ENCODE measurements at regions not wholly inside any gene's neighbourhood (a gene's known extent, or its start where the extent isn't known, plus 50 kb on each side); places are given as distances from the start of the nearest gene placed in this dataset.

DNA sequence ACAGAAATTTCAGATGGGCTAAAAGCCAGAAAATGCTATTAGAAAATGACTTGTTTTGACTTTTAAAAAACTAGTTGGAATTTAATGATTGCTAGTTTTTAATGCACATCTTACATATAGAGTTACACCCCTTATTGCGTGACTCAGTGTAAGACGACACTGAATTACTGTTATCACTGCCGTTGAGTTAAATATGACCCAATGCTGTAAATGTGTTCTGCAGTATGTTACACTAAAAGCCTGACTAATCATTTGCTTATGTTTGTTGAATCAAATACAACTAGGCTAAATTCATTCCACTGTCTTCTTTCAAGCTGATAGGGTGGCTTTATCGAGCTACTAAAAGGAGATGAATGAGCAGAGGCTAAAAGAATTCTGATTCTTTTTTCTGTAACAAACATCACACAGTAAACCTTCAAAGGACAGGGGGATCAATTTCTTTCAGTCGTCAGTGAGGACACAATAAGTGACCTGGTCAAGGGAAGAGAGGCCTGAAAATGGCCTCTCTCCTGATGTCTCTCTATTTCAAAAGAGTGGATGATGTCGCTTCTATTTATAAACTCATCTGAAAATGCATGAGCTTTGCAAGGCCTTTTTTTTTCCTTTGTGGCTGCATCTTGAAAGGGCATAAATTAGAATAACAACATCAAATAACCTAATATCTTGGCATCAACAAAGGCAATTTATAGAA, 142.2 kb upstream of the KCNIP4 start:
- Histone ChIP-seq H3K4me3 (no peak overlapping the region), H3K27ac (peak overlapping the region; percentile 66 to 73), H3K4me1 (replicated peaks in 1 of 2) (peaks cover 19 to 23% of the 10 kb centered on the region in 2 donors)
- peak; percentile 81 to 96 (median 94) for ATAC-seq (replicated peaks in 6 of 8)
- 0 to 21% (median 6%) methylated on average over 1 to 6 of the region's 6 CpGs for WGBS, 10 experiments
- in situ Hi-C loops (cut with MboI; ENCODE audit: low pct_unique_long_range_greater_than_20kb in 2 of 9, low sequenced_read_pairs in 9 of 9, unreplicated experiment in 9 of 9): no loop called here

DNA sequence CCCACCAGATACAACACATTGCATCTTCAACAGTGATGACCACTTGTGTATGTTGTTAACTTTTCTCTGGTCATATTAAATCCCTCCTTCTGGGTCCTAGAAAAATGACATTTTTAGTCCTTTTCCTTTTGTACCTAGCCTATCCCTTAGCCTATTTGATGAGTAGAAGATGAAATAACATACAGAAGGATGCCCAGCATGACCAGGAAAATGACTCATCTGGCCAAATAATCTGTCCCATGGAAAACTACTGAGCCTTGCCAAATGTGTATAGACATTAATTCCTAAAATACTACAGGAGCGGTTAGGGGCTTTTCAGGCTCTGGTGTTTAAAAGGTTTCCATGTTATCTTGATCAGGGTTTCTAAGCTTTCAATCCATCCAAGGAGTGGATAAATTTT, 129.0 kb upstream of the KCNIP4 start:
- 40 to 100% (median 92%) methylated on average over 1 of the region's 1 CpG; no CpG with 5 or more reads in 2 of the 10 experiments for WGBS, 10 experiments
- Histone ChIP-seq H3K4me1 (replicated peaks in 1 of 2) (no peaks in the 10 kb centered on the region), H3K27ac (no peak overlapping the region), H3K4me3 (no peak overlapping the region)
- no peak for ATAC-seq (replicated peaks in 6 of 8)
- in situ Hi-C loops (cut with MboI; ENCODE audit: low pct_unique_long_range_greater_than_20kb in 2 of 9, low sequenced_read_pairs in 9 of 9, unreplicated experiment in 9 of 9): no loop called here

DNA sequence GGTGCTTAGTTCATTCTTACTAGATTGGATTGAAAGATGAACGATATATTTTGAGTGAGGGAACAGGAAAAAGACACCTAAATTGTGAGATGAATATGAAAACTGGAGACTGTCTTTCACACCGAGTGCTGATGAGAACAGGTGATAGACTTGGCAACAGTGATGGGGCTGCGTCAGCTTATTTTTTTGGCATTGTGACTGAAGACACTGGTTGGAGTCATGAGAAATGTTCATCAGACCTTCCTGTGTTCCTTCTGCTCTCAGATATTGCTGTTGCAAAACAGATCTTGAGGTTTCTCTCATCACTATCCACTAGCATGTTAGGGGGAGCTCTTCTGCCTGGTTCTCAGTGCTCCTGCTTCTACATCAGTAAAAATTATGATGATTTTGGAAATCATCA, 124.2 kb upstream of the KCNIP4 start:
- ATAC-seq (replicated peaks in 6 of 8): no peak
- H3K27ac ChIP-seq: no peak overlapping the region
- WGBS, 10 experiments: 19 to 100% (median 90%) methylated on average over 1 to 3 of the region's 3 CpGs; no CpG with 5 or more reads in 1 of the 10 experiments
- no peak overlapping the region for H3K4me3 ChIP-seq
- in situ Hi-C loops (cut with MboI; ENCODE audit: low pct_unique_long_range_greater_than_20kb in 2 of 9, low sequenced_read_pairs in 9 of 9, unreplicated experiment in 9 of 9): no loop called here
- no peaks in the 10 kb centered on the region for H3K4me1 ChIP-seq (replicated peaks in 1 of 2)

DNA sequence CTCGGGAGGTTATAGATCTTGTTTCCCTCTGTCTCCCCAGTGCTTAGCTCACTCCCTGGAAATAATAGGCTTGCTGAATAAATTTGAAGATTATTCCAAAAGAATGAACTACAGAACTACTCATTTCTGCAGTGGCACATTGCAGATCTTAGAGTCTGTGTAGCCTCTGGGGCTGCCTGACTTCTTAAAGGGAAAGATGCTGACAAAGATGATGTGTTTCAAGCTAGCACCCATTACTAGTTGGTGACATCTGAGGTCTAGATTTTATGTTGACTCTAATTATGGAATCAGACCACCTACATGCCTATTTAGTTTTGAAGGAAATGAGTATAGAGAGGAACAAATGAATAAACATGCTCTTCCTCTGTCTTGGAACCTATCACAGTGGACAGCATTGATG, 123.7 kb upstream of the KCNIP4 start:
- in situ Hi-C loops (cut with MboI; ENCODE audit: low pct_unique_long_range_greater_than_20kb in 2 of 9, low sequenced_read_pairs in 9 of 9, unreplicated experiment in 9 of 9): no loop called here
- no peak for ATAC-seq (replicated peaks in 6 of 8)
- Histone ChIP-seq H3K4me1 (replicated peaks in 1 of 2) (no peaks in the 10 kb centered on the region), H3K27ac (no peak overlapping the region), H3K4me3 (no peak overlapping the region)
- WGBS, 10 experiments: 0 to 75% methylated on average over 1 of the region's 1 CpG; no CpG with 5 or more reads in 8 of the 10 experiments

DNA sequence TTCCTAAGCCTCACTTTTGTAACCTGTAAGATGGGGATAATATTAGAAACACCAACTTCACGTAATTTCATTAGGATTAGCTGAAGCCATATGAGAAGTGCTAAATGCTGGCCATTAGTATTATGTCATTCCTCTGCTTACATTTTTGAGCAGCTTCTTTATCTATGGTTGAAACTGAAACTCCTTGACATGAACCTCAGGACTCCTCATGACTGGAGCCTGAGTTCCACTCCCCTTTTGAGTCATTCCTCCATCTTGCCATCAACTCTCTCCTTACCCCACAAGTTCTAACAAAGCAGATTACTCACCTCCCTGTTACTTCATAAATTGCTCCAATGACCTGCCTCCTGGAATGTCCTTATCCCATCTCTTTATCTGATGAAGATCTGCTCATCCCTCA, 123.2 kb upstream of the KCNIP4 start:
- no peak overlapping the region for H3K4me3 ChIP-seq
- ATAC-seq (replicated peaks in 6 of 8): no peak
- no peaks in the 10 kb centered on the region for H3K4me1 ChIP-seq (replicated peaks in 1 of 2)
- no peak overlapping the region for H3K27ac ChIP-seq
- 29 to 100% (median 86%) methylated on average over 1 of the region's 1 CpG; no CpG with 5 or more reads in 3 of the 10 experiments for WGBS, 10 experiments
- in situ Hi-C loops (cut with MboI; ENCODE audit: low pct_unique_long_range_greater_than_20kb in 2 of 9, low sequenced_read_pairs in 9 of 9, unreplicated experiment in 9 of 9): no loop called here

DNA sequence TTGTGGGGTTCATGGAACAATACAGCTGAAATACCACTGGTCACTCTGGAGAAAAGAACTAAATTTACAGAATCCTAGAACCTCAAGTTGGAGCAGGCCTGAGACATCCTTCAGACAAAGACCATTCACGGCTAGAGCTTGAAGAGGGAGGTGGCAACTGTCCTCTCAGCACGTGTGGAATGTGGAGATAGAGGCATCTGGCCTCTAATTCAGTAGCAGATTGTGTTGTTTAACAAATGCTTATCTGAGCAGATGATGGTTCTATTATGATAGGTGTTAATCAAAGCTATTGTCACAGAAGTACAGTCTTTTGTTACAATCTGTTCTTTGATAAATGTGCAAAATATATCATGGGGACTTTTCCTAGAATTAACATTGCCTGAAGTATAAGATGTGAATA, 121.7 kb upstream of the KCNIP4 start:
- H3K4me1 ChIP-seq (replicated peaks in 1 of 2): no peaks in the 10 kb centered on the region
- no peak for ATAC-seq (replicated peaks in 6 of 8)
- in situ Hi-C loops (cut with MboI; ENCODE audit: low pct_unique_long_range_greater_than_20kb in 2 of 9, low sequenced_read_pairs in 9 of 9, unreplicated experiment in 9 of 9): no loop called here
- WGBS, 10 experiments: 7 to 100% (median 64%) methylated on average over 1 to 2 of the region's 2 CpGs; no CpG with 5 or more reads in 4 of the 10 experiments
- H3K27ac ChIP-seq: no peak overlapping the region
- H3K4me3 ChIP-seq: no peak overlapping the region

DNA sequence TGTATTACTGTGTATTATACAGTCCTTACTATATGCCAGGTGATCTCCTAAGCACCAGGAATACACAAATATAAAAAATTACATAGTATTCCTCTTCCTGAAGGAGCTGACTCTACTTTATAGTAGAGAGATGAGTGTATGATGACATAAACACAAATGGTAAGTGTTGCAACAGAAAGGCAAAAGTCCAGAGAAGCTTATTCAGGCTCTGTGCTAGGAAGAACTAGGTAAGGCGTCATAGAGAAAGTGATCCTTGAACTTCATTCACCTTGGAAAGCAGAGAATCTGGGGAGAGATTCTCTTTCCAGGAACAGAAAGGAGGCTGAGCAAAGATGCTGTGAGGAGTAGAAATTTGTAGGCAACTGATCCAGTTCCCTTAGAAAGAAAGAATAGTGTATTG, 115.0 kb upstream of the KCNIP4 start:
- in situ Hi-C loops (cut with MboI; ENCODE audit: low pct_unique_long_range_greater_than_20kb in 2 of 9, low sequenced_read_pairs in 9 of 9, unreplicated experiment in 9 of 9): no loop called here
- WGBS, 10 experiments: 0 to 100% (median 89%) methylated on average over 1 of the region's 1 CpG; no CpG with 5 or more reads in 2 of the 10 experiments
- H3K4me3 ChIP-seq: no peak overlapping the region
- H3K4me1 ChIP-seq (replicated peaks in 1 of 2): no peaks in the 10 kb centered on the region
- no peak overlapping the region for H3K27ac ChIP-seq
- peak in 1 of 8 experiments; percentile 15 for ATAC-seq (replicated peaks in 6 of 8)

DNA sequence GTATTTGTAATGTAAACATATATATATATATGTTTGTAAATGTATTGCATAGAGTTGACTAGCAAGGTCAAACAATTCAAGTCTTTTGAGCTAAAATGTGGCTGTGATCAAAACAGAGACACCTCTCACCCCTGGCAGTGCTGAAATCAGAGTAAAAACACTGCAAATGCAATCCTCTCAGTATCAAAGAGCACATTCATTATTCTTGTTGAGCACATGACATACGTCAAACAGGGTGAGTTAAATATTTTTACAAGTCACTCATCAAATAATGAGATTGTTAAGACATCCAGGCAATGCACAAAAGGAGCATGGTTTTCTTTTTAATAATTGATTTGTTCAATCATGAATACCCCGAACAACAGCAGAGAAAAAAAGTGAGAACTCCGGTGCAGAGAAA, 114.1 kb upstream of the KCNIP4 start:
- ATAC-seq (replicated peaks in 6 of 8): no peak
- in situ Hi-C loops (cut with MboI; ENCODE audit: low pct_unique_long_range_greater_than_20kb in 2 of 9, low sequenced_read_pairs in 9 of 9, unreplicated experiment in 9 of 9): no loop called here
- H3K4me3 ChIP-seq: no peak overlapping the region
- no peaks in the 10 kb centered on the region for H3K4me1 ChIP-seq (replicated peaks in 1 of 2)
- 33 to 100% (median 83%) methylated on average over 1 to 3 of the region's 3 CpGs; no CpG with 5 or more reads in 1 of the 10 experiments for WGBS, 10 experiments
- no peak overlapping the region for H3K27ac ChIP-seq

DNA sequence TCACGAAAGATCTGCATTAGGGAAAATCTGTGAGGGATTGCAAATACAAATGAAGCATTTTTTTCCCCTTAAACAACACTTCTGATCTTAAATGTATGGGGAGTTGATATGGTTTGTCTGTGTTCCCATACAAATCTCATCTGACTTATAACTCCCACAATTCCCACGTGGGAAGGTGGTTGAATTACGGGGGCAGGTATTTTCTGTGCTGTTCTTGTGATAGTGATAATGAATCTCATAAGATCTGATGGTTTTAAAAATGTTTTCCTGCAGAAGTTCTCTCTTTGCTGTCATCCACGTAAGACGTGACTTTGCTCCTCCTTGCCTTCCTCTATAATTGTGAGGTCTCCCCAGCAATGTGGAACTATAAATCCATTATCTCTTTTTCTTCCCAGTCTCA, 107.4 kb upstream of the KCNIP4 start:
- no peak overlapping the region for H3K27ac ChIP-seq
- in situ Hi-C loops (cut with MboI; ENCODE audit: low pct_unique_long_range_greater_than_20kb in 2 of 9, low sequenced_read_pairs in 9 of 9, unreplicated experiment in 9 of 9): no loop called here
- 48 to 90% (median 88%) methylated on average over 1 to 5 of the region's 5 CpGs; no CpG with 5 or more reads in 2 of the 10 experiments for WGBS, 10 experiments
- no peak overlapping the region for H3K4me3 ChIP-seq
- H3K4me1 ChIP-seq (replicated peaks in 1 of 2): no peaks in the 10 kb centered on the region
- no peak for ATAC-seq (replicated peaks in 6 of 8)

DNA sequence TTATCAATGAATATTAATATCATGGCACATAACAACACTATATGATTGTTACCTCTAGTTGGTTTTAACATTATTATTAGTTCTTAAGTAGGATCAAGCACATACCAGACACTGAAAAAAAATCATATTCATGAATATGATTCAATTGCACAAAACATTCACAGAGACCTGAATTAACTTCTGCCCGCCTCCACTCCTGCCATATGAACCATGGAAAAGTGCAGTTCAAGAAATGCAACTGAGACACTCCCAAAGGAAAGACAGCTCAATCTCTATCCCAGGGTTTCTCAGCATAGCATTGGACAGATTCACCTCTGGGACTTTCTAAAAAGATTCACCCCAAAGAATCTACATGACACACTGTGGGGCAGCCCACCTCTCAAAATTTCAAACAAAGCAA, 103.5 kb upstream of the KCNIP4 start:
- in situ Hi-C loops (cut with MboI; ENCODE audit: low pct_unique_long_range_greater_than_20kb in 2 of 9, low sequenced_read_pairs in 9 of 9, unreplicated experiment in 9 of 9): no loop called here
- no peak overlapping the region for H3K27ac ChIP-seq
- no peak overlapping the region for H3K4me3 ChIP-seq
- no peaks in the 10 kb centered on the region for H3K4me1 ChIP-seq (replicated peaks in 1 of 2)
- WGBS, 10 experiments: 56 to 100% (median 100%) methylated on average over 1 of the region's 1 CpG; no CpG with 5 or more reads in 6 of the 10 experiments
- ATAC-seq (replicated peaks in 6 of 8): no peak

DNA sequence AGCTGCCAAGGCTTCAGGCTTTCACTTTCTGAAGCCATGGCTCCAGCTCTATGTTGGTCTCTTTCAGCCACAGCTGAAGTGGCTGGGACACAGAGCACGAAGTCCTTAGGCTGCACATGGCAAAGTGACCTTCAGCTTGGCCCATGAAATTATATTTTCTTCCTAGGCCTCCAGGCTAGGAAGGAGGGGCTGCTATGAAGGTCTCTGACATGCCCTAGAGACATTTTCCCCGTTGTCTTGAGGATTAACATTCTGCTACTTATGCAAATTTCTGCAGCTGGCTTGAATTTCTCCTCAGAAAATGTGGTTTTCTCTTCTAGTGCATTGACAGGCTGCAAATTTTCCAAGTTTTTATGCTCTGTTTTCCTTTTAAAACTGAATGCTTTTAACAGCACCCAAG, 99.8 kb upstream of the KCNIP4 start:
- in situ Hi-C loops (cut with MboI; ENCODE audit: low pct_unique_long_range_greater_than_20kb in 2 of 9, low sequenced_read_pairs in 9 of 9, unreplicated experiment in 9 of 9): no loop called here
- WGBS, 10 experiments: 5 to 100% (median 70%) methylated on average over 1 to 2 of the region's 2 CpGs; no CpG with 5 or more reads in 5 of the 10 experiments
- peak in 3 of 8 experiments; percentile 31 to 68 (median 68) for ATAC-seq (replicated peaks in 6 of 8)
- H3K4me1 ChIP-seq (replicated peaks in 1 of 2): no peaks in the 10 kb centered on the region
- H3K4me3 ChIP-seq: no peak overlapping the region
- H3K27ac ChIP-seq: no peak overlapping the region

DNA sequence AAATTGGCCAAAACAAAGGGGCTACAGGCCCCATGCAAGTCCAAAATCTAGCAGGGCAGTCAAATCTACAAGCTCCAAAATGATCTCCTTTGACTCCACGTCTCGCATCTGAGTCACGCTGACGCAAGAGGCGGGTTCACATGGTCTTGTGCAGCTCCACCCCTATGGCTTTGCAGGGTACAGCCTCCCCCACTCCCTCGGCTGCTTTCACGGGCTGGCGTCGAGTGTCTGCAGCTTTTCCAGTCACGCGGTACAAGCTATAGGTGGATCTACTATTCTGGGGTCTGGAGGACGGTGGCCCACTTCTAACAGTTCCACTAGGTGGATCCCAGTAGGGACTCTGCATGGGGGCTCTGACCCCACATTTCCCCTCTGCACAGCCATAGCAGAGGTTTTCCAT, 99.2 kb upstream of the KCNIP4 start:
- WGBS, 10 experiments: 69 to 93% (median 86%) methylated on average over 1 to 6 of the region's 12 CpGs; no CpG with 5 or more reads in 6 of the 10 experiments
- H3K27ac ChIP-seq: no peak overlapping the region
- no peak for ATAC-seq (replicated peaks in 6 of 8)
- in situ Hi-C loops (cut with MboI; ENCODE audit: low pct_unique_long_range_greater_than_20kb in 2 of 9, low sequenced_read_pairs in 9 of 9, unreplicated experiment in 9 of 9): no loop called here
- H3K4me3 ChIP-seq: no peak overlapping the region
- H3K4me1 ChIP-seq (replicated peaks in 1 of 2): no peaks in the 10 kb centered on the region

DNA sequence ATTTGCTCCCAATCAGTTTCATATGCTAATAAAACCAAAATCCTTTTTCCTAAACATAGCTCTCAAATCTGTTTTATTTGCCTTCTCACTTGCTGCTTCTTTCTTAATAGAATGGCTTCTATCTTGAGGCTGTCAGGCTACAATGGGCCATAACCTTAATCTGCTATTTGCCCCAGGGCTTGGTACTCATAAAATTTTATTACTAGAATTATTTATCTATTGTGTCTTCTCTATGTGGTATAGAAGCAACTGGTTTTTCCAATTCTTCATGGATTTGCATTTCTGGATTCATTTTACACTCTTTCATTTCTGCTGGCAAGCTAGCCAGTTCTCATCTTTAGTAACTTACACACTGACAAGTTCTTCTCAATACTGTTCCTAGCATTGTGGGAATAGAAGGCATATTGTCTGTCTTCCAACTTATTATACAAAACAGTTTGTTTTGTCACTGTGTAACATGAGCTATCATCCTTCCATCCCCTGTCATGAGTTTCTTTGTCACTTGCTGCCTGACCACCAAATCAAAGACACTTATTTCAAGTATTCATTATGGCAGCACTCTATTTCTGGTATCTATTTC, 96.6 kb upstream of the KCNIP4 start:
- Histone ChIP-seq H3K4me3 (no peak overlapping the region), H3K27ac (no peak overlapping the region), H3K4me1 (replicated peaks in 1 of 2) (no peaks in the 10 kb centered on the region)
- ATAC-seq (replicated peaks in 6 of 8): no peak
- in situ Hi-C loops (cut with MboI; ENCODE audit: low pct_unique_long_range_greater_than_20kb in 2 of 9, low sequenced_read_pairs in 9 of 9, unreplicated experiment in 9 of 9): no loop called here

DNA sequence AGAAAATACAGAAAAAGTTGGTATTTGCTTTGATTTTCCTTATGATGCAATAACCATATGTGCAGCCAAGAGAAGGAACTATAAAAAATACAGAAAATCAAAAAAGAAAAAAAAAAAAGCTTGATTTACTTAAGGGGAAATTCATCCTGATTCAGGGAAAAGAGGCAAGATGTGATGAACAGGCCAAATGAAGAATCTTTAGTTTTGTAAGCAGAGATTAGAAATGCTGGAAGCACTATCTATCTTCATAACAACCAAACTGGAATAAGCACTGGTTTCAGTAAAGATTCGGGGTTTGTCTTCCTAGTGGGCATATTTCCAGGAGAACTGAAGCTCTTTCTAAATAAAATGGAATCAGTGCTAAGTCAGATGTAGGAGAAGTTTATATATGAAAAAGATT, 82.9 kb upstream of the KCNIP4 start:
- no peak overlapping the region for H3K27ac ChIP-seq
- in situ Hi-C loops (cut with MboI; ENCODE audit: low pct_unique_long_range_greater_than_20kb in 2 of 9, low sequenced_read_pairs in 9 of 9, unreplicated experiment in 9 of 9): no loop called here
- peaks cover 0 to 4% of the 10 kb centered on the region in 2 donors for H3K4me1 ChIP-seq (replicated peaks in 1 of 2)
- WGBS, 10 experiments: 0 to 100% (median 92%) methylated on average over 1 of the region's 1 CpG
- no peak overlapping the region for H3K4me3 ChIP-seq
- no peak for ATAC-seq (replicated peaks in 6 of 8)

All from motor neuron (in vitro differentiated cells).